Progenitor cell of endocrine pancreas (in vitro differentiated cells): ENCODE measurements at regions not wholly inside any gene's neighbourhood (a gene's known extent, or its start where the extent isn't known, plus 50 kb on each side); places are given as distances from the start of the nearest gene placed in this dataset.

Experiments
- DNase-seq: peaks from one replicate; pipeline ENCODE4 v3.0.0; 2021; ENCODE audit warnings: low spot score; ENCODE audit not compliant: unreplicated experiment
- H3K27ac Mint-ChIP-seq: 2 replicates; pipeline ENCODE4 v1.8.0; 2021; ENCODE audit warnings: mild to moderate bottlenecking, moderate library complexity, mixed read lengths
- H3K27me3 Mint-ChIP-seq: 2 replicates; pipeline ENCODE4 v1.8.0; 2021; ENCODE audit warnings: mixed read lengths
- H3K36me3 Mint-ChIP-seq: 2 replicates; pipeline ENCODE4 v1.8.0; 2022; ENCODE audit warnings: mixed read lengths; ENCODE audit not compliant: insufficient read depth
- H3K4me1 Mint-ChIP-seq: 2 replicates; pipeline ENCODE4 v1.8.0; 2021; ENCODE audit warnings: low read depth, mixed read lengths
- H3K4me3 Mint-ChIP-seq: 2 replicates; pipeline ENCODE4 v1.8.0; 2021; ENCODE audit warnings: low read depth, mild to moderate bottlenecking, moderate library complexity, mixed read lengths
- H3K9me3 Mint-ChIP-seq: 2 replicates; pipeline ENCODE4 v1.8.0; 2021; ENCODE audit warnings: low read depth, mixed read lengths
- TF ChIP-seq, protein P1 (sequence below): fragments of 200-600 bp; sonication (generic); IDR thresholded peaks from one replicate; pipeline ENCODE4 v1.5.0; 2021; ENCODE audit warnings: antibody characterized with exemption, mild to moderate bottlenecking; ENCODE audit not compliant: unreplicated experiment

DNA sequence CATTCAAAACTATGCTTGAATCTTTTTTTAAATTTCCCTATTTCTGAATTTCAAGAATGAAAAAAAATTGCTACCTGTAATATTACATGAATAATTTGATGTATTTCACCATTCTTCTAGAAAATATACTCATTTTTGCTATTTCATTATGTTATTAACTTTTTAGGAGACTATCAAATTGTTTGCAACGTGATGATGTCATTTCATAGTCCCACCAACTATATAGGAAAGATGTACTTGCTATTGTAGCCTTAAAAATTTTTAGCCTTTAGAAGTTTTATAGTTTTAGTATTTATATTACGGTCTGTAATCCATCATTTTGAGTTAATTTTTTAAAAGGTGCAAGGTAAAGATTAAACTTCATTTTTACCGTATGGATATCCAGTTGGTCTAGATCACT lies 81.4 kb upstream of the AHI1 start:
- DNase-seq, result no peak
- Mint-ChIP-seq H3K36me3 (no peaks in the 10 kb centered on the region), H3K9me3 (no peaks in the 10 kb centered on the region), H3K4me3 (no peak overlapping the region), H3K27ac (no peak overlapping the region), H3K4me1 (no peaks in the 10 kb centered on the region), H3K27me3 (no peaks in the 10 kb centered on the region)
- TF ChIP-seq, protein P1, sequence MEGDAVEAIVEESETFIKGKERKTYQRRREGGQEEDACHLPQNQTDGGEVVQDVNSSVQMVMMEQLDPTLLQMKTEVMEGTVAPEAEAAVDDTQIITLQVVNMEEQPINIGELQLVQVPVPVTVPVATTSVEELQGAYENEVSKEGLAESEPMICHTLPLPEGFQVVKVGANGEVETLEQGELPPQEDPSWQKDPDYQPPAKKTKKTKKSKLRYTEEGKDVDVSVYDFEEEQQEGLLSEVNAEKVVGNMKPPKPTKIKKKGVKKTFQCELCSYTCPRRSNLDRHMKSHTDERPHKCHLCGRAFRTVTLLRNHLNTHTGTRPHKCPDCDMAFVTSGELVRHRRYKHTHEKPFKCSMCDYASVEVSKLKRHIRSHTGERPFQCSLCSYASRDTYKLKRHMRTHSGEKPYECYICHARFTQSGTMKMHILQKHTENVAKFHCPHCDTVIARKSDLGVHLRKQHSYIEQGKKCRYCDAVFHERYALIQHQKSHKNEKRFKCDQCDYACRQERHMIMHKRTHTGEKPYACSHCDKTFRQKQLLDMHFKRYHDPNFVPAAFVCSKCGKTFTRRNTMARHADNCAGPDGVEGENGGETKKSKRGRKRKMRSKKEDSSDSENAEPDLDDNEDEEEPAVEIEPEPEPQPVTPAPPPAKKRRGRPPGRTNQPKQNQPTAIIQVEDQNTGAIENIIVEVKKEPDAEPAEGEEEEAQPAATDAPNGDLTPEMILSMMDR, result no peak

DNA sequence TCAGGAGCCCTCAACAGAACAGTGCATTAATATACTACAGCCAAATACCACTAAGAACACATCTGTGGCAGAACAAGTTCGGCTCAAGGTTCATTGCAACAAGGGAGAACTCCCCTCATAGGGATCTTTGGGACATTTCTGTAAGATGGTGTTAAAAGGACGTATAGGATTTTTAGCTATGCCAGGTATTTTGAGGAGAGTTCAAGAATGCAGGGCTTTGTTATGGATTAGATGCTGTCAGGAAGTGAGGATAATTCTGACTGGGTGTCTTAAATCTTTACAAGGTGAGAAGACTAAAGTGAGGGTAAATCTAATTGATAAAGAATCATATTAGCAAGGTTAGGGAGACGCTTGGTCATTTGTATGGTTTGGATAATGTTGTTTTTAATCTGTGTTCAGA lies 83.7 kb upstream of the AHI1 start:
- TF ChIP-seq, protein P1, result no peak

DNA sequence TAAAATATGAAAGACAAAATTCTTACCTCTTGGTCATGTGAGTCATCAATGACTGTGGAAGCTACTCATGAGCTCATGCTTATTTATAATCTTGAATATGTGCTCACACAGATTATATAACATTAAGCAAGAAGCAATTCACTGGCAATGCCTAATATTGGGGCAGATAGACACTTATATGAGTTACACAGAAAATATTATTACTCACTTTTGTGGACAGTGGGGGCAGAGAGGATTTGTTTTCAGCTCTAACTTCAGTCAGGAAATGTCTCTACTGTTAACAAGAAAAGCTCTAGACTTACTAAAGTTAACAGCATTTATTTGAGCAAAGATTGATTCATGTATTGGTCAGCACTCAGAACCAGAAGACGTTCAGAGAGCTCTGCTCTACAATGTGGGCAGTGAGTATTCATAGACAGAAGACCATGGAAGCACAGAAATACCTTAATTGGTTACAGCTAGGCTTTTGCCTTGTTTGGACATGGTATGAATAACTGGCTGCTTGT lies 85.8 kb upstream of the AHI1 start:
- TF ChIP-seq, protein P1, result no peak
- H3K9me3 Mint-ChIP-seq, result no peaks in the 10 kb centered on the region
- no peak overlapping the region for H3K27ac Mint-ChIP-seq
- no peaks in the 10 kb centered on the region for H3K27me3 Mint-ChIP-seq
- no peaks in the 10 kb centered on the region for H3K36me3 Mint-ChIP-seq
- peaks cover 7% of the 10 kb centered on the region for H3K4me1 Mint-ChIP-seq
- DNase-seq, result no peak
- no peak overlapping the region for H3K4me3 Mint-ChIP-seq

More for the DNA sequence above, 83.7 kb upstream of the AHI1 start:
- H3K36me3 Mint-ChIP-seq, result no peaks in the 10 kb centered on the region
- no peaks in the 10 kb centered on the region for H3K27me3 Mint-ChIP-seq
- H3K4me3 Mint-ChIP-seq, result no peak overlapping the region
- no peak overlapping the region for H3K27ac Mint-ChIP-seq
- H3K4me1 Mint-ChIP-seq, result no peaks in the 10 kb centered on the region
- no peak for DNase-seq
- no peaks in the 10 kb centered on the region for H3K9me3 Mint-ChIP-seq

DNA sequence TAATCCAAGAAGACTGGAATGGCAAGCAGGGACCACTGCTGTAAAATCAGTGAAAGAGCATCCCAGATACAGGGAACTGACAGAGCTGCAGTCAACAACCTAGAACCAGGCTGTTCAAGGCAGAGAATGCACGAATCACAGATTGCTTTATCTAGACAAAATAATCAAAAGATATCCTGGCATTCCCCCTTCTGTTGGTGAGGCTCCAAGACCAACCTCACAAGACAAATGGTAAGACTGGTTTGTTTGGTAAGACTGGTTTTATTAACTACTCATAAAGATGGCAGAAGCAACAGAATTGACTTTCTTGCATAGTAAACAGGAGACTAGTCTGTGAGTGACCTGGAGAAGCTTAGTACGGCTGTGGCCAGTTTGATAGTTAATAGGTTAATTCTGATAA lies 88.8 kb upstream of the AHI1 start:
- no peak for DNase-seq
- Mint-ChIP-seq H3K9me3 (no peaks in the 10 kb centered on the region), H3K27ac (no peak overlapping the region), H3K4me1 (peaks cover 7% of the 10 kb centered on the region), H3K27me3 (no peaks in the 10 kb centered on the region), H3K36me3 (no peaks in the 10 kb centered on the region), H3K4me3 (no peak overlapping the region)
- TF ChIP-seq, protein P1, result no peak

DNA sequence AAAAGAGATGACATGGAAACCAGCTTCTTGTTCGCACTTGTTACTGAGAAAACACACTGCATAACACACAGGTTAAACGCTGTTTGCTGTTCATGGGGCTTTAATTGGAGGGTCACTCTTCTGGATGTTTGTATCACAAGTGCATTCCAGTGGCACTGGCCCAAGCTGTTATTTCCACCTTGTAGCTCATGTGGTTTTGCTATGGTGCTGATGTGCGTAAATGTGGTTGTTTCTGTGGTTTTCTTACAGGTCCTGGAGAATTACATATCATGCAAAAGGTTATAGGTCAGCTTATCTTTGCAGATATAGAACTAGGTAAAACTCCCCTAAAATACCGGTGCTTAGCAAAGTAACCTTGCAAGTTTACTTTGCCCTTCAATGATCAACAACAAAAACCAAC lies 89.3 kb upstream of the AHI1 start:
- Mint-ChIP-seq H3K9me3 (no peaks in the 10 kb centered on the region), H3K4me3 (no peak overlapping the region), H3K27ac (no peak overlapping the region), H3K4me1 (peaks cover 7% of the 10 kb centered on the region), H3K27me3 (no peaks in the 10 kb centered on the region), H3K36me3 (no peaks in the 10 kb centered on the region)
- no peak for DNase-seq
- TF ChIP-seq, protein P1, result no peak
